HEK293 (cell line): ENCODE measurements at regions not wholly inside any gene's neighbourhood (a gene's known extent, or its start where the extent isn't known, plus 50 kb on each side); places are given as distances from the start of the nearest gene placed in this dataset.

Experiments used
- ELK4 ChIP-seq: IDR thresholded peaks from 2 replicates; pipeline ENCODE4 v1.6.1; 2011; ENCODE audit warnings: mild to moderate bottlenecking, low read depth, low read length, borderline replicate concordance
- GLIS2 ChIP-seq: fragments of 450-650 bp; formaldehyde crosslinking; IDR thresholded peaks from 2 replicates; pipeline ENCODE4 v1.5.1; 2016; ENCODE audit warnings: missing biosample characterization, missing genetic modification characterization
- INSM2 ChIP-seq: fragments of 450-650 bp; formaldehyde crosslinking; IDR thresholded peaks from 2 replicates; pipeline ENCODE4 v1.5.1; 2016; ENCODE audit warnings: missing biosample characterization, missing genetic modification characterization
- KLF7 ChIP-seq: fragments of 450-650 bp; formaldehyde crosslinking; IDR thresholded peaks from 2 replicates; pipeline ENCODE4 v1.5.1; 2016; ENCODE audit warnings: missing biosample characterization, missing genetic modification characterization, borderline replicate concordance
- PRDM1 ChIP-seq: fragments of 450-650 bp; formaldehyde crosslinking; IDR thresholded peaks from 2 replicates; pipeline ENCODE4; 2016; ENCODE audit warnings: missing biosample characterization, missing genetic modification characterization
- PRDM4 ChIP-seq: fragments of 450-650 bp; formaldehyde crosslinking; IDR thresholded peaks from 2 replicates; pipeline ENCODE4 v1.5.1; 2017; ENCODE audit warnings: missing biosample characterization, missing genetic modification characterization
- TCF7L2 ChIP-seq: IDR thresholded peaks from 2 replicates; pipeline ENCODE4 v1.6.1; 2011; ENCODE audit warnings: low read depth, mild to moderate bottlenecking, inconsistent platforms, low read length, moderate library complexity, borderline replicate concordance
- ZBTB1 ChIP-seq: fragments of 450-650 bp; formaldehyde crosslinking; IDR thresholded peaks from 2 replicates; pipeline ENCODE4 v1.5.1; 2016; ENCODE audit warnings: missing biosample characterization, missing genetic modification characterization
- ZBTB11 ChIP-seq: fragments of 450-650 bp; formaldehyde crosslinking; conservative IDR thresholded peaks from 2 replicates; pipeline ENCODE4 v1.5.1; 2016; ENCODE audit warnings: low read depth, missing biosample characterization, missing genetic modification characterization
- ZBTB7A ChIP-seq: fragments of 450-650 bp; formaldehyde crosslinking; IDR thresholded peaks from 2 replicates; pipeline ENCODE4 v1.5.1; 2016; ENCODE audit warnings: low read depth, missing biosample characterization, missing genetic modification characterization
- ZFP37 ChIP-seq: fragments of 450-650 bp; formaldehyde crosslinking; IDR thresholded peaks from 2 replicates; pipeline ENCODE4 v1.5.1; 2016; ENCODE audit warnings: missing biosample characterization, missing genetic modification characterization
- ZNF112 ChIP-seq: fragments of 450-650 bp; formaldehyde crosslinking; IDR thresholded peaks from 2 replicates; pipeline ENCODE4 v1.5.0; 2017; ENCODE audit warnings: missing biosample characterization, missing genetic modification characterization
- ZNF114 ChIP-seq: fragments of 450-650 bp; formaldehyde crosslinking; IDR thresholded peaks from 2 replicates; pipeline ENCODE4 v1.5.0; 2017; ENCODE audit warnings: missing biosample characterization, missing genetic modification characterization
- ZNF133 ChIP-seq: fragments of 450-650 bp; formaldehyde crosslinking; IDR thresholded peaks from 2 replicates; pipeline ENCODE4 v1.5.1; 2016; ENCODE audit warnings: missing biosample characterization, missing genetic modification characterization
- ZNF184 ChIP-seq: fragments of 450-650 bp; IDR thresholded peaks from 2 replicates; pipeline ENCODE4 v1.5.1; 2018; ENCODE audit warnings: missing biosample characterization, mild to moderate bottlenecking, missing genetic modification characterization
- ZNF239 ChIP-seq: fragments of 450-650 bp; formaldehyde crosslinking; IDR thresholded peaks from 2 replicates; pipeline ENCODE4 v1.5.1; 2016; ENCODE audit warnings: missing biosample characterization, missing genetic modification characterization
- ZNF248 ChIP-seq: fragments of 450-650 bp; formaldehyde crosslinking; IDR thresholded peaks from 2 replicates; pipeline ENCODE4 v1.5.1; 2017; ENCODE audit warnings: missing biosample characterization, missing genetic modification characterization
- ZNF266 ChIP-seq: fragments of 450-650 bp; formaldehyde crosslinking; IDR thresholded peaks from 2 replicates; pipeline ENCODE4 v1.5.1; 2016; ENCODE audit warnings: missing biosample characterization, missing genetic modification characterization, low read depth
- ZNF510 ChIP-seq: fragments of 450-650 bp; formaldehyde crosslinking; IDR thresholded peaks from 2 replicates; pipeline ENCODE4 v1.5.1; 2018; ENCODE audit warnings: mild to moderate bottlenecking, missing genetic modification characterization, missing biosample characterization; ENCODE audit not compliant: insufficient replicate concordance
- ZNF518A ChIP-seq: fragments of 450-650 bp; formaldehyde crosslinking; conservative IDR thresholded peaks from 2 replicates; pipeline ENCODE4 v1.5.1; 2016; ENCODE audit warnings: low read depth, missing biosample characterization, missing genetic modification characterization
- ZNF548 ChIP-seq: fragments of 450-650 bp; formaldehyde crosslinking; IDR thresholded peaks from 2 replicates; pipeline ENCODE4 v1.5.1; 2016; ENCODE audit warnings: missing biosample characterization, missing genetic modification characterization
- ZNF639 ChIP-seq: fragments of 450-650 bp; formaldehyde crosslinking; IDR thresholded peaks from 2 replicates; pipeline ENCODE4 v1.5.1; 2016; ENCODE audit warnings: missing biosample characterization, missing genetic modification characterization
- ZNF747 ChIP-seq: fragments of 450-650 bp; formaldehyde crosslinking; IDR thresholded peaks from 2 replicates; pipeline ENCODE4 v1.5.1; 2016; ENCODE audit warnings: missing biosample characterization, missing genetic modification characterization
- ZNF768 ChIP-seq: fragments of 450-650 bp; formaldehyde crosslinking; IDR thresholded peaks from 2 replicates; pipeline ENCODE4 v1.5.1; 2018; ENCODE audit warnings: missing biosample characterization, mild to moderate bottlenecking, missing genetic modification characterization
- ZNF777 ChIP-seq: fragments of 450-650 bp; formaldehyde crosslinking; IDR thresholded peaks from 2 replicates; pipeline ENCODE4 v1.5.1; 2017; ENCODE audit warnings: missing biosample characterization, missing genetic modification characterization, borderline replicate concordance

- TF ChIP-seq ZBTB11 (tag by site-specific recombination) (peak; percentile 45), ZNF248 (tag by site-specific recombination) (no peak), ZNF518A (tag by site-specific recombination) (no peak), ZNF639 (tag by site-specific recombination) (no peak), ZNF777 (tag by site-specific recombination) (peak; percentile 57; the same call in 1 of the 2 replicates), TCF7L2 (no peak), ZNF768 (tag by site-specific recombination) (no peak), ZNF133 (no peak), INSM2 (tag by site-specific recombination) (no peak), ZNF747 (tag by site-specific recombination) (no peak), ZBTB7A (no peak), ZNF510 (tag by site-specific recombination) (no peak), PRDM1 (tag by site-specific recombination) (no peak), ZNF266 (tag by site-specific recombination) (no peak), ELK4 (no peak), ZNF184 (tag by site-specific recombination) (no peak), ZFP37 (tag by site-specific recombination) (no peak), KLF7 (tag by site-specific recombination) (no peak), ZNF112 (tag by site-specific recombination) (no peak), ZBTB1 (no peak), ZNF239 (tag by site-specific recombination) (no peak), ZNF114 (tag by site-specific recombination) (no peak), GLIS2 (peak; percentile 91), PRDM4 (tag by site-specific recombination) (no peak), ZNF548 (tag by site-specific recombination) (no peak)
Observed at GRCh38 chrX:40158036-40158706, 60.4 kb upstream of the BCOR start (continued).
